SK-N-SH (cell line): ENCODE measurements at regions not wholly inside any gene's neighbourhood (a gene's known extent, or its start where the extent isn't known, plus 50 kb on each side); places are given as distances from the start of the nearest gene placed in this dataset.
"Not testable (repeated sequence)": the region's sequence is repeated elsewhere in the genome, so short reads cannot be mapped to it uniquely, and the experiment has no call there.

Source experiments
- CTCF ChIA-PET: fragments of 300-600, 350-600 bp; formaldehyde crosslinking; extraction: SDS; loops from one replicate; lab custom pipeline; 2021; lab: Yijun Ruan, JAX
- POLR2A ChIA-PET: fragments of 350-600 bp; sonication (Branson Sonifier 250); formaldehyde crosslinking; extraction: SDS; loops from one replicate; lab custom pipeline; 2020; ENCODE audit warnings: antibody characterized with exemption, inconsistent platforms; lab: Yijun Ruan, JAX
- DNase-seq: peaks from one replicate; pipeline ENCODE4 v3.0.0; 2012
- H2AFZ ChIP-seq: fragments of 200-600 bp; sonication (generic); 2 replicates; pipeline ENCODE4 v1.8.1; 2016; ENCODE audit warnings: antibody characterized with exemption, mild to moderate bottlenecking, low read depth
- H3F3A ChIP-seq: fragments of 200-600 bp; sonication (generic); replicated peaks from 2 replicates; pipeline ENCODE3; 2016; ENCODE audit warnings: antibody characterized with exemption, mild to moderate bottlenecking; ENCODE audit not compliant: insufficient read depth
- H3K27ac ChIP-seq, 2 experiments: fragments of 200-500 bp in 1 of 2; fragments of 200-600 bp in 1 of 2; sonication (Bioruptor generic) in 1 of 2; sonication (generic), shearing (Covaris generic) in 1 of 2; 2 replicates each; pipeline versions ENCODE4 v1.5.1 to v1.6.1; 2014 to 2016; ENCODE audit warnings: low read depth in 2 of 2, inconsistent platforms in 1 of 2, low read length in 1 of 2, mild to moderate bottlenecking in 1 of 2, mixed read lengths in 1 of 2
- H3K27me3 ChIP-seq: fragments of 200-600 bp; sonication (generic), shearing (Covaris generic); 2 replicates; pipeline ENCODE4 v1.6.1; 2016; ENCODE audit warnings: mixed run types; ENCODE audit not compliant: insufficient read depth
- H3K36me3 ChIP-seq, 2 experiments: fragments of 200-500 bp in 1 of 2; fragments of 200-600 bp in 1 of 2; sonication (Bioruptor generic) in 1 of 2; sonication (generic) in 1 of 2; replicated peaks in 1 of 2; 2 replicates each; pipeline versions ENCODE3 to v1.5.1; 2014 to 2016; ENCODE audit warnings: low read length in 1 of 2, mild to moderate bottlenecking in 1 of 2; ENCODE audit not compliant: insufficient read depth in 2 of 2, control insufficient read depth in 1 of 2
- H3K4me1 ChIP-seq, 2 experiments: fragments of 200-500 bp in 1 of 2; fragments of 200-600 bp in 1 of 2; sonication (Bioruptor generic) in 1 of 2; sonication (generic), shearing (Covaris generic) in 1 of 2; 2 replicates each; pipeline versions ENCODE4 v1.5.1 to v1.6.1; 2014 to 2016; ENCODE audit warnings: low read depth in 1 of 2, low read length in 1 of 2, mixed run types in 1 of 2; ENCODE audit not compliant: insufficient read depth in 2 of 2, control insufficient read depth in 1 of 2
- H3K4me2 ChIP-seq: fragments of 200-600 bp; sonication (generic), shearing (Covaris generic); 2 replicates; pipeline ENCODE4 v1.6.1; 2017; ENCODE audit warnings: mixed run types
- H3K4me3 ChIP-seq, 2 experiments: fragments of 200-500 bp in 1 of 2; fragments of 200-600 bp in 1 of 2; sonication (Bioruptor generic) in 1 of 2; sonication (generic), shearing (Covaris generic) in 1 of 2; 2 replicates each; pipeline versions ENCODE4 v1.5.1 to v1.8.1; 2014 to 2016; ENCODE audit warnings: low read depth in 2 of 2, inconsistent platforms in 1 of 2, low read length in 1 of 2, mild to moderate bottlenecking in 1 of 2, mixed read lengths in 1 of 2, moderate library complexity in 1 of 2
- H3K79me2 ChIP-seq: fragments of 200-600 bp; sonication (generic); 2 replicates; pipeline ENCODE4 v1.8.1; 2017; ENCODE audit warnings: mild to moderate bottlenecking; ENCODE audit not compliant: insufficient read depth
- H3K9ac ChIP-seq: fragments of 200-600 bp; sonication (generic); 2 replicates; pipeline ENCODE4 v1.6.1; 2017; ENCODE audit warnings: mixed run types
- H3K9me2 ChIP-seq: fragments of 200-600 bp; sonication (generic); 2 replicates; pipeline ENCODE4 v1.6.1; 2017; ENCODE audit warnings: mixed run types
- H3K9me3 ChIP-seq: fragments of 200-600 bp; sonication (generic); 2 replicates; pipeline ENCODE4 v1.6.1; 2017; ENCODE audit warnings: mixed run types, mild to moderate bottlenecking, moderate library complexity
- H4K20me1 ChIP-seq: fragments of 200-600 bp; sonication (generic); 2 replicates; pipeline ENCODE4 v1.6.1; 2017; ENCODE audit warnings: mild to moderate bottlenecking, mixed run types; ENCODE audit not compliant: insufficient read depth
- CHD2 ChIP-seq: fragments of 150-350 bp; IDR thresholded peaks from 2 replicates; pipeline ENCODE4 v1.6.1; 2018; ENCODE audit warnings: low read length; ENCODE audit not compliant: partially characterized antibody
- ELF1 ChIP-seq: IDR thresholded peaks from 2 replicates; pipeline ENCODE4 v1.4.0; 2012
- FOXJ3 ChIP-seq: sonication (generic); formaldehyde crosslinking; IDR thresholded peaks from 2 replicates; pipeline ENCODE4 v1.5.1; 2020; ENCODE audit warnings: mild to moderate bottlenecking, missing genetic modification reagents
- GABPA ChIP-seq: IDR thresholded peaks from 2 replicates; pipeline ENCODE4 v1.4.0; 2012; ENCODE audit warnings: low read depth, mild to moderate bottlenecking
- JUND ChIP-seq: IDR thresholded peaks from 2 replicates; pipeline ENCODE4 v1.4.0; 2012
- TAF1 ChIP-seq: IDR thresholded peaks from 2 replicates; pipeline ENCODE4 v1.6.1; 2012; ENCODE audit warnings: low read depth, mild to moderate bottlenecking, low read length, moderate library complexity, borderline replicate concordance
- YY1 ChIP-seq: IDR thresholded peaks from 2 replicates; pipeline ENCODE4 v1.4.0; 2012; ENCODE audit warnings: low read depth, mild to moderate bottlenecking
- WGBS: methylation state at CpG from one replicate; pipeline ENCODE4 v1.1.6; 2017; ENCODE audit warnings: low lambda C conversion rate; 5-methylcytosine and 5-hydroxymethylcytosine counted together

GRCh38 chr22:22056809-22057594 lies 74.4 kb upstream of the TOP3B start:
- H3K27ac ChIP-seq, H4K20me1 ChIP-seq, H3F3A ChIP-seq, H3K4me1 ChIP-seq, H2AFZ ChIP-seq, H3K79me2 ChIP-seq, H3K36me3 ChIP-seq, H3K9me3 ChIP-seq, POLR2A ChIA-PET, DNase-seq, H3K4me2 ChIP-seq, H3K9ac ChIP-seq, H3K4me3 ChIP-seq, H3K9me2 ChIP-seq: not testable (repeated sequence)
- H3K27me3 ChIP-seq = peaks cover 23% of the 10 kb centered on the region; the same call in 1 of the 2 replicates
- CTCF ChIA-PET = interaction anchor here (1.4 to 5.2 kb wide), 2 partner anchors 14 to 54 kb away, joined by 6 to 32 read pairs; no protein-coding TSS in a partner anchor
- WGBS = 21% methylated on average over 11 of the region's 14 CpGs

DNA sequence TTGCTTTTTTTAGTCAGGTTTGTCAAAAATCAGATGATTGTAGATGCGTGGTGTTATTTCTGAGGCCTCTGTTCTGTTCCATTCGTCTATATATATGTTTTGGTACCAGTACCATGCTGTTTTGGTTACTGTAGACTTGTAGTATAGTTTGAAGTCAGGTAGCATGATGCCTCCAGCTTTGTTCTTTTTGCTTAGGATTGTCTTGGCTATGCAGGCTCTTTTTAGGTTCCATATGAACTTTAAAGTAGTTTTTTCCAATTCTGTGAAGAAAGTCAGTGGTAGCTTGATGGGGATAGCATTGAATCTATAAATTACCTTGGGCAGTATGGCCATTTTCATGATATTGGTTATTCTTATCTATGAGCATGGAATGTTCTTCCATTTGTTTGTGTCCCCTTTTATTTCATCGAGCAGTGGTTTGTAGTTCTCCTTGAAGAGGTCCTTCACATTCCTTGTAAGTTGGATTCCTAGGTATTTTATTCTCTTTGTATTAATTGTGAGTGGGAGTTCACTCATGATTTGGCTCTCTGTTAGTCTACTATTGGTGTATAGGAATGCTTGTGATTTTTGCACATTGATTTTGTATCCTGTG lies 70.1 kb upstream of the TOP3B start:
- H3K4me2 ChIP-seq, H4K20me1 ChIP-seq, H3K79me2 ChIP-seq, H3K27ac ChIP-seq, H3K9me3 ChIP-seq, H3K4me3 ChIP-seq, CTCF ChIA-PET, H3K9me2 ChIP-seq, DNase-seq, H2AFZ ChIP-seq, H3F3A ChIP-seq, POLR2A ChIA-PET, H3K27me3 ChIP-seq, H3K36me3 ChIP-seq, H3K4me1 ChIP-seq, H3K9ac ChIP-seq: not testable (repeated sequence)
- 4% methylated on average over 3 of the region's 3 CpGs for WGBS

DNA sequence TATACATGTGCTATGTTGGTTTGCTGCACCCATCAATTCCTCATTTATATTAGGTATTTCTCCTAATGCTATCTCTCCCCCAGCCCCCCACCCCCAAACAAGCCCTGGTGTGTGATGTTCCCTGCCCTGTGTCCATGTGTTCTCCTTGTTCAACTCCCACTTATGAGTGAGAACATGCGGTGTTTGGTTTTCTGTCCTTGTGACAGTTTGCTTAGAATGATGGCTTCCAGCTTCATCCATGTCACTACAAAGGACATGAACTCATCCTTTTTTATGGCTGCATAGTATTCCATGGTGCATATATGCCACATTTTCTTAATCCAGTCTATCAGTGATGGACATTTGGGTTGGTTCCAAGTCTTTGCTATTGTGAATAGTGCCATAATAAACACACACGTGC lies 68.4 kb upstream of the TOP3B start:
- H3K36me3 ChIP-seq, H3K4me1 ChIP-seq, H3K27me3 ChIP-seq, H3K9me3 ChIP-seq, H4K20me1 ChIP-seq, H3F3A ChIP-seq, H3K9me2 ChIP-seq, H3K9ac ChIP-seq, H3K79me2 ChIP-seq, CTCF ChIA-PET, POLR2A ChIA-PET, H3K27ac ChIP-seq, H3K4me3 ChIP-seq, DNase-seq, H2AFZ ChIP-seq, H3K4me2 ChIP-seq: not testable (repeated sequence)
- WGBS = 38% methylated on average over 2 of the region's 2 CpGs

DNA sequence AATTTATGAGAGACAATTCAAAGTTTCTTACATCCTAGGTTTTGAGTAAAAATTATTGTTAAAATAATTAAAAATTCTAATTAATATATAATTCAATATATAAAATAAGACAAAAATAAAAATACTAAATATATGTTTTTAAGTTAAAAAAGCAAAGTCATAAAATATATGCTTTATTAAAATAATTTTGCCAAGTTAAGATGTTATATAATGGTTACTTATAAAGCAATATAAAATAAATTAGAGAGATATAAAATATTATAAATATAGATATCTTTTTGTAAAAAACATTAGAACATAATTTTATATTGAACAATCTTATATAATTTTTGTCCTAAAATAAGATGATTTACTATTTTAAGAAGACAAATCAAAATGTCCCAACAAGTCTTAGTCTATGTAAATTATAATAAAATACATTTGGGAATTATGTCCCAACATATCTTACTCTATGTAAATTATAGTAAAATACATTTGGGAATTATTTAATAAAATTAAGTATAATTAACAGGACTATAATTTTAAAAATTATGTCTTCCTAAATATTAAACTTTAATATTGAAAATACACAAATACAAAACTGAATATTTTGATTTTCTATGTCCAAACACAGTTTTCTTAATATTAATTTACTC lies 67.7 kb upstream of the TOP3B start:
- Histone ChIP-seq H3F3A (no peaks in the 10 kb centered on the region), H3K27me3 (peaks cover 5% of the 10 kb centered on the region; the same call in 1 of the 2 replicates), H3K27ac (no peak overlapping the region), H3K79me2 (no peaks in the 10 kb centered on the region), H3K9ac (no peak overlapping the region), H2AFZ (no peak overlapping the region), H4K20me1 (no peaks in the 10 kb centered on the region), H3K4me2 (no peak overlapping the region), H3K9me2 (no peaks in the 10 kb centered on the region), H3K4me3 (no peak overlapping the region), H3K9me3 (no peaks in the 10 kb centered on the region), H3K4me1 (no peaks in the 10 kb centered on the region), H3K36me3 (no peaks in the 10 kb centered on the region)
- ChIA-PET CTCF (no interaction called here), POLR2A (no interaction called here)
- no peak for DNase-seq
- no peak for TF ChIP-seq YY1
- TF ChIP-seq FOXJ3 (CRISPR knock-in tag) = no peak
- TF ChIP-seq GABPA = no peak
- TF ChIP-seq JUND = no peak
- TF ChIP-seq TAF1 = no peak
- no peak for TF ChIP-seq ELF1
- TF ChIP-seq CHD2 = no peak
